ENCODE measurements at regions not wholly inside any gene's neighbourhood (a gene's known extent, or its start where the extent isn't known, plus 50 kb on each side); places are given as distances from the start of the nearest gene placed in this dataset.
"Not testable (repeated sequence)": the region's sequence is repeated elsewhere in the genome, so short reads cannot be mapped to it uniquely, and the experiment has no call there.

DNA sequence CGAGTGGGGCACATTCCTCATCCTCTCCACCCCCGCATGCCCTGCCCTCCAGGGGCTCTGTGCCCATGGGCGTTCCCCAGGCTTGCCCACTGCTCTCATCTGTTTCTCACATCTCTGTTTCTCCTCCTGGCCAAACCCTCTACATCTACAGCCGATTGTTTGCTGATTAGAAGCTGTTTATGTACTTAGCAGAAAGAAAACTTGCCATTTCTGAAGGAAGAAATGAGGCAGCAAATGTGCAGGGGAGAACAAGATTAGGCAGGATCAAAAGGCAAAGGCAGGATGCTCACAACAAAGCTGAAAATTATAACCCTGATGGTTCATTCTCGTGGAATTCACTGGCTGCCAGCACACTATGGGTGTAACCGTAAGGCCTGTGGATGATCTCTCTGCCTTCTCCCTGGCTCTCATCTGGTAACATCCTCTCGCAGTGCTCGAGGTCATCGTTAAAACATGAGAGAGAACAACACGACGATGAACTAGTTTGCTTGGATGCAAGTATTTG lies 111.6 kb upstream of the KLF14 start:
- no peak for DNase-seq (ENCODE audit: low read depth, low spot score)

- DNase-seq (ENCODE audit: low read depth, low spot score): no peak
Observed at GRCh38 chr7:130849604-130850003, 115.6 kb upstream of the KLF14 start.

GRCh38 chr7:130850956-130851355 lies 116.9 kb upstream of the KLF14 start:
- no peak for DNase-seq (ENCODE audit: low read depth, low spot score)

DNA sequence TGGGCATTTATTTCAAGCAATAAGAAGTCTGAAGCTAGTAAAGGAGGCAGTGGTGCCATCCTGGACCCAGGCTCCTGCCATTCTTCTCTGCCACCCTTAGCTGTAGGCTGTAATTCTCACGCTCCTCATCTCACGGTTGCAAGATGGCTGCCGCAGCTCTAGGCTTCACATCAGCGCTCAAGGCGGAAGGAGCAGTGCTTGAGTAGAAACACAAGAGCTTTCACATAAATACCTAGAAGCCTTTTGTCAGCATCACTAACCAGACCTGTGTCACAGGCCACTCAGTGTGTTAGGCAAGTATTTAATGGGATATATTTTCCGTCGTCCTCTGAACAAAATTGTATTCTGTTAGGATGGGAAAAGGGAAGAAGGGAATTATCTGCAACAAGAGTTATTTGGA lies 118.9 kb upstream of the KLF14 start:
- no peak for DNase-seq (ENCODE audit: low read depth, low spot score)

DNA sequence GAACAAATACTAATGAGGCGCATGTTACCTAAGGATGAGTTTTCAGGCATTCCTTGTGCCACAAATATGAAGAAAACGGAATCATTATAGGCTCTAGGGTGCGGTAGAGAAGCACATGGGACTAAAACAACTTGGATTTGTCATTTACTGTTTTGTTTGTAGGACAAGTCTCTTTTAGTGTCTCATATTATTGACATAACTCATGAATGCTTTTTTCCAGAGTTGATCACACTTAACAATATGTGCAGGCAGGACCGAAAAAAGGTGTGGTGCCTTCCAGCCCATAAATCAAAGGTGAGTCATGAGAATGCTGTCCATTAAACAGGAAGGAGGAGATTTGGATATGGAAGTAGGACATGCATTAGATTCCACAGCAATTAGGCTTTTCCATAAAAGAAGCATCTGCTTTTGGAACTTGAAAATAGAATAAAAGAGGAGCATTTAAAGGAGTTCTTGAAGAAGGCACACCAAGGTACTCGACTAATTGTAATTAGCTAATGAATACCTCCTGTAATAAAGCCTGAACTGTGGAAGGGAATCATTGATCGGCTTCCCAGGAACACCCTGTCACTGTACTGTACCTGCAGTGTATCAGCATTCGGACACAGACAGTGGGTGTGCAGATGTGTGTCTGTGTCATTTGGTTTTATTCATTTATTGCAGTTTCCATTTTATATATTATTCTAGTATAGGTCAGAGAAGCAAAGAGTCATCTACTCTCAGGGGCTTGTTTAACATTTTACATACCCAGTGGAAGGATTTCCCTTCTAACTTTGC lies 119.7 kb upstream of the KLF14 start:
- DNase-seq (ENCODE audit: low read depth, low spot score): no peak

GRCh38 chr7:130854481-130854880 lies 120.5 kb upstream of the KLF14 start:
- no peak for DNase-seq (ENCODE audit: low read depth, low spot score)

DNA sequence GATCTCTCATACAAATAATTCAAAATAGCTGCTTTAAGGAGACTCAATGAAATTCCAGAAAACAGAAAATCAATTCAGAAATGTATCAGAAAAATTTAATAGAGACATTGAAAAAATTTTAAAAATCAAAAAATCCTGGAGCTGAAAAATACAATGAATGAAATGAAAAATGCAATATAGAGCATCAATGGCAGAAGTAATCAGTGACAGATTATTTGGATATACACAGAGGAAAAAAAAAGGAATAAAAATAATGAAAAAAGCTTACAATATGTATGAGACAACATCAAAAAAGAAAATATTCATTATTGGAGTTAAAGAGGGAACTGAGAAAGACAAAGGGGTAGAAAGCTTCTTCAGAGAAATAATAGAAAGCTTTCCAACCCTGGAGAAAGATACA lies 122.9 kb upstream of the KLF14 start:
- no peak for DNase-seq (ENCODE audit: low read depth, low spot score)

- DNase-seq (ENCODE audit: low read depth, low spot score): not testable (repeated sequence)
Observed at GRCh38 chr7:130860832-130861231, 126.8 kb upstream of the KLF14 start.

DNA sequence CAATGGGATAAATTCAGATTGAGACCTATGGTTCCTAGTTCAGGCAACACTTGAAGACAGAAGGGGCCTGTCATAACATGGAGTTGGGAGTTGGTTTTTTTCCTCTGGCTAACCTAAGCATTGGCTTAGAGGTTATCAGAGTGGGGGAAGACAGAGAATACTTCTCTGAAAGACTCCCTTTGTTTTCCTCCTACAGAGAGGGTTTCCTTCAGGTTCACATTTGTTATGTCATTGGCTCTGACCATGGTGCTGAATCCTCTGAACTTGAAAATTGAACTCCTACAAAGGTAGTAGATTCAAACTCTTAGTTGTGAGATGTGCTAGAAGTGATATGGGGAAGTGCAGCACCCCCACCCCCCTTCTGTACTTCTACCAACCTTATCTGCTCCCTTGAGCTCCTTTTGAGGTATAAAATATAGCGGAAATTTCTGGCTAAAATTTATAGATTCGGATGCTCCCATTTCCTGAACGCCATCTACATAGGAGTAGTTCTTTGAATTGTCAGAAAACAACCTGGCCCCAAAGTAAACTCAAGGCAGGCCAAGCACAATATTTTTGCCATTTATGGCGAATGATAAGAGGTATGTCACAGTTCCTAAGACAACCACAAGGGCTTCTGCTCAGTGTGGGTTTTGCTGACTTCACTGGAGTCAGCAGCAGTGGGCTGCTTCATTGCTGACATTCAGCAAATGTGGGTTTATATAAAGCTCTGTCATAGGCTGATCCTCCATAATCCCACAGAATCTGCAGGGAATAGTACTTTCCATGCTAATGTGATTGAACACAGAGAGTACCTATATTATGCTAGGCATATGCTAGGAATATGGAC lies 131.6 kb upstream of the KLF14 start:
- no peak for DNase-seq (ENCODE audit: low read depth, low spot score)

GRCh38 chr7:130867039-130867438 lies 133.0 kb upstream of the KLF14 start:
- no peak for DNase-seq (ENCODE audit: low read depth, low spot score)

DNA sequence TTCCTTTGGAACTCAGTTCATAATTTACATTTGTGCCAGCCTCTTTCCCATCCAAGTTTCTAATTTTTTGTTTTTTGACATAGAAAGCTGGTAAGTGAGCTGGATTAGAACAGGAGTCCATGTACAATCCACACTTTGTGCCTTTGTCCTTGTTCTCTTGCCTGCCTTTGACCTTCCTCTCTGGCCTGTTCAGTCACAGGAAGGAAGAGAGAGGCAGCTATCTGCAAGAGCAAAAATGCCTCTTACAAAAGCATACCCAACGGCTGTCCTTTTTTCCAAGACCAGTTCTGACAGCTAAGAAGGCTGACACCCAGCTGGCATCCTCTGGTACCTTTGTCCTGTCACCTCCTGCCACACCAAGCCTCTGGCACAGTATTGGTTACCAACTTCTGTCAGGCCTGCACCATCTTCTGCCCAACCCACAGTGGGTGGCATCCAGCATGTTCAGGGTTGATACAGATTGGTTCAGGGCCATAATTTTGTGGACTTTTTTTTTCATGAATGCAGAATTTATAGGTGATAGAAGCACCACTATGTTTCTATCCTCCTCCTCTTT lies 133.7 kb upstream of the KLF14 start:
- DNase-seq (ENCODE audit: low read depth, low spot score): no peak

DNA sequence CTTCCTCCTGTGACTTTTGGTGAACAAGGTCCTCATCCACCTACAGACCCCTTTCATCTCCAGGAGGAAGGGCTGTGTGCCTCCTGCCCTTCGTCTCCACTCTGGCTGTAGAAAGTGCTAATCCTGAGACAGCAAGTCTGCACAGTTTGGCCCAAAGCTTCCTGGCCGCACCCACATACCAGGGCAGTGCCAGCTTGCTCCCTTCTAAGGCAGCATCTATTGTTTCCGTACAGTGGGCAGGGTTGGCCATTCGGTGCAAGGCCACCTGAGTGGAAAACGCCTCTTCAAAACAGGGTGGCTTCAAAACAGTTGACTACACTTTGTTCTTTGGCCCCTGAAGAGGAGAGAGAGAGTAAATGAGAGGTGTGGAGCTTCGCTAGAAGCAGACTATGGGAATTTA lies 134.1 kb upstream of the KLF14 start:
- no peak for DNase-seq (ENCODE audit: low read depth, low spot score)

DNA sequence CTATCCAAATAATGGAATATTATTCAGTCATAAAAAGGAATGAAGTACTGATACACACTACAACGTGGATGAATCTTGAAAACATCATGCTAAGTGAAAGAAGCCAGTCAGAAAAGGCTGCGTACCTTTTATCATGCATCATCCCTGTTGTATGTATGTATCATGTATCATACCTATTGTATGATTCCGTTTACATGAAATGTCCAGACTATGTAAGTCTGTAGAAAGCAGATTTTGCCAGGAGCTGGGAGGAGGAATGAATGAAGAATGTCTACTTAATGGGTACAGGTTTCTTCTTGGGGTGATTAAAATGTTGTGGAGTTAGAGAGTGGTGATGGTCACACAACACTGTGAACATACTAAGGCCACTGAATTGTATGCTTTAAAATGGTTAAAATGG lies 135.9 kb upstream of the KLF14 start:
- DNase-seq (ENCODE audit: low read depth, low spot score): no peak

- no peak for DNase-seq (ENCODE audit: low read depth, low spot score)
Observed at GRCh38 chr7:130872341-130872740, 138.3 kb upstream of the KLF14 start.

GRCh38 chr7:130872756-130873448 lies 138.9 kb upstream of the KLF14 start:
- DNase-seq (ENCODE audit: low read depth, low spot score): no peak

DNA sequence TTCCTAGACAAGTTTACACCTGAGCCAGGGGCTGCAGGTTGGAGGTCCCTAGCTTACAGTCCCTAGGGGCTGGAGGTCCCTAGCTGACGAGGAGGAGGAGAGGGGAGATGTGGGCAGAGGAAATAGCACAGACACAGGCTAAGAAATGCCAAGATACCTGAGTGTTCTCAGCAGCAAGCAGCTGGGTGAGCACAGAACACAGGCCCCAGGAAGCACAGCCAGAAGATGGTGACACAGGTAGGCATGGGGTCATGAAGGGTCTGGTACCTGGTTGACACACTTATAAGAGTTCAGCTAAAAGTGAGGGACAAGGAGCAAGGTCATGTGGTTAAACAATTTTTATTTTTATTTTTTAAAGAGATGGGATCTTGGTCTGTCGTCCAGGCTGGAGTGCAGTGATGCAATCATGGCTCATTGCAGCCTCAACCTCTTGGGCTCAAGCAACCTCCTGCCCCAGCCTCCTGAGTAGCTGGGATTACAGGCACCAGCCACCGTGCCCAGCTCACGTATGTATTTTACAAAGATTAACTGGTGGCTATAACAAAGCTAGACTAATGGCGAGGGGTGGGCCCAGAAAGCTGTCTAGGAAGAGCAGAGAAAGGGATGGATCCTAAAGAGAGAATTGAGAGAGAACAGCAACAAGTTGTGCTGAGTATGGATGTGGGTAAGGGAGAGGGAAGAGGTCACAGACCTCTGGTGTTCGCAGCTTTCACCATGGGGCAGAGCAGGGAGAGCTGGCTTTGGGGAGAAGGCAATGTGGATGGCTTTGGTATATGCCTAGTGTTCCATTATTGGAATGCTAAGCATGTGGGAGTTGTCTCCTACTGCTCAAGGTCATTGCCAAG lies 140.3 kb upstream of the KLF14 start:
- DNase-seq (ENCODE audit: low read depth, low spot score): no peak

GRCh38 chr7:130875265-130875741 lies 141.3 kb upstream of the KLF14 start:
- no peak for DNase-seq (ENCODE audit: low read depth, low spot score)

- DNase-seq (ENCODE audit: low read depth, low spot score): no peak
Observed at GRCh38 chr7:130875901-130876300, 141.9 kb upstream of the KLF14 start.

GRCh38 chr7:130877236-130877990 lies 143.4 kb upstream of the KLF14 start:
- DNase-seq (ENCODE audit: low read depth, low spot score): no peak

DNA sequence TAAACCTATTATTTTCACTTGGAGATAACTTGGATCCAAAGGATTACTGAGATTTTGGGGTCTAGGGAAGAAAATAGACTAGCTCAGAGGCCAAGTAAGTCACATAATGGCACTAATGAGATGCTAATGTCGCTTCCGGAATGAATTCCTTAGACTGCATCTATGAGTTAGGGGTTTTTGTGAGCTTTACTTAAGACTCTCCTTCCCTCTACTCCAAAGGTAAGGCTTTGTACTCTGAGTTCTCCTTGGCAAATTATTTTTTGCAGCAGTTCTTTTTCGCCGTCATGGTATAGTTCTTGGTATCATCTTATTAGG lies 143.9 kb upstream of the KLF14 start:
- DNase-seq (ENCODE audit: low read depth, low spot score): no peak

Measured in activated CD4-positive, CD25-positive, alpha-beta regulatory T cell treated with anti-CD3 and anti-CD28 coated beads, Interleukin-2, amount 50 U/mL, for 16 hours (primary cell).